H1 (cell line): ENCODE measurements at regions not wholly inside any gene's neighbourhood (a gene's known extent, or its start where the extent isn't known, plus 50 kb on each side); places are given as distances from the start of the nearest gene placed in this dataset.

Experiments used
- BCL11A ChIP-seq, 2 experiments: IDR thresholded peaks; one replicate each; pipeline ENCODE4 v1.6.1; 2011; ENCODE audit warnings: low read depth in 2 of 2, low read length in 2 of 2, mild to moderate bottlenecking in 2 of 2
- CBX5 ChIP-seq: fragments of 300-800, 300-1000 bp; sonication (generic); IDR thresholded peaks from 2 replicates; pipeline ENCODE4 v1.7.1; 2016; ENCODE audit warnings: antibody characterized with exemption, low read length, low read depth
- CEBPB ChIP-seq: IDR thresholded peaks from 2 replicates; pipeline ENCODE4 v1.6.1; 2012; ENCODE audit warnings: low read depth, low read length
- CHD2 ChIP-seq: IDR thresholded peaks from 2 replicates; pipeline ENCODE4 v1.6.1; 2012; ENCODE audit warnings: low read length, improper control_type of control experiment
- CHD7 ChIP-seq: fragments of 300-600 bp; sonication (generic); IDR thresholded peaks from 2 replicates; pipeline ENCODE4 v1.7.1; 2012; ENCODE audit warnings: low read length, moderate library complexity, mild to moderate bottlenecking, inconsistent platforms; ENCODE audit not compliant: insufficient replicate concordance
- CTBP2 ChIP-seq: IDR thresholded peaks from 2 replicates; pipeline ENCODE4 v1.7.0; 2011; ENCODE audit warnings: borderline replicate concordance, mild to moderate bottlenecking, moderate library complexity, mixed read lengths, low read length; ENCODE audit not compliant: insufficient read depth, insufficient read length
- RBBP5 ChIP-seq: IDR thresholded peaks from 2 replicates; pipeline ENCODE4 v1.7.1; 2012; ENCODE audit warnings: low read depth, mild to moderate bottlenecking, inconsistent platforms, low read length, moderate library complexity, borderline replicate concordance
- RXRA ChIP-seq: IDR thresholded peaks from 2 replicates; pipeline ENCODE4 v1.6.1; 2011; ENCODE audit warnings: low read depth, mild to moderate bottlenecking, low read length, moderate library complexity; ENCODE audit not compliant: insufficient read depth
- TAF1 ChIP-seq: IDR thresholded peaks from 2 replicates; pipeline ENCODE4 v1.6.1; 2011; ENCODE audit warnings: mild to moderate bottlenecking, low read depth, low read length
- USF2 ChIP-seq: IDR thresholded peaks from 2 replicates; pipeline ENCODE4 v1.6.1; 2011; ENCODE audit warnings: low read length, improper control_type of control experiment

- TF ChIP-seq CHD7 (no peak), USF2 (no peak), CBX5 (no peak), RXRA (no peak), TAF1 (no peak), CHD2 (no peak), RBBP5 (no peak), CEBPB (no peak), CTBP2 (no peak), BCL11A (IDR thresholded peaks at IDR 0.05; ENCODE audit: low read depth in 2 of 2, low read length in 2 of 2) (no peak)
These were observed 204.3 kb downstream of the SOX2 start (continued) for GRCh38 chr3:181916013-181916412.
